ENCODE measurements at regions not wholly inside any gene's neighbourhood (a gene's known extent, or its start where the extent isn't known, plus 50 kb on each side); places are given as distances from the start of the nearest gene placed in this dataset.

DNA sequence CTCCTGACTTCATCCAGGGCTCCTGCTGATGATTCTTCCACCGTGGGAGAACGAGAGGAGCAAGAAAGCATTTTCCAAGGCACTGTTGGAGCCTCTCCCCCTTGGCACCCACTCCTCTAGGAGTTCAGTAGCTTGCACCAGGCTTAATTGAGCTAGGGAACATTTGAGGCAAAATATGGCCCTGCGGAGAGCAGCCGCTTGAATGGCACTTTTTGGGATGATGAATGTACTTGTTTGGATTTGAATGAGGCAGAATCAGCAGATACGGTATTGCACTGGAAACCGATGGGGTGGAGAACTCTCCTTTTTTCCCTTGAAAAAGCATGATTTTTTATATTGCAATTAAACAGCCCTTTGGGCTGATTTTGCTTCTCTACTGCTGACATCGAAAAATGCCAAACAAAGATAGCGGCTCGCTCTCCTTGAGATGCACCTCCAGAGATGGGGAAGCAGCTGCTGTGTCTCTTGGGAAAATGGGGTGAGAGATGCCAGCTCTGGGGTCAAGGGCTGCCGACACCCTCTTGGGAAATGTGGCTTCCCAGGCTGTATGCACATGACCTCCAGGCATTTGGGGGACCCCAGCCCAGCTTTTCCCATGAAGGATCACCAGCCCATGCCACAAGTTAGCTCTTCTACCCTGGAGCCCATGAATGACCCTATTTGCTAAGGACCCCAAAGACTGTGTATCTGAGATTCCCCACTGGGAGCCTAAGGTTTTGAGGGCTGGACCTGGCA is 55.4 kb upstream of the LRP8 start:
- DNase-seq (ENCODE audit: low spot score in 2 of 2) = no peak
- 85 to 87% methylated on average over 10 of the region's 10 CpGs for WGBS, 2 donors
- no peak overlapping the region for H3K4me3 ChIP-seq (ENCODE audit: low read depth, poor library complexity, severe bottlenecking)
- TF ChIP-seq POLR2A (IDR thresholded peaks at IDR 0.05) = no peak
- TF ChIP-seq, protein P1, sequence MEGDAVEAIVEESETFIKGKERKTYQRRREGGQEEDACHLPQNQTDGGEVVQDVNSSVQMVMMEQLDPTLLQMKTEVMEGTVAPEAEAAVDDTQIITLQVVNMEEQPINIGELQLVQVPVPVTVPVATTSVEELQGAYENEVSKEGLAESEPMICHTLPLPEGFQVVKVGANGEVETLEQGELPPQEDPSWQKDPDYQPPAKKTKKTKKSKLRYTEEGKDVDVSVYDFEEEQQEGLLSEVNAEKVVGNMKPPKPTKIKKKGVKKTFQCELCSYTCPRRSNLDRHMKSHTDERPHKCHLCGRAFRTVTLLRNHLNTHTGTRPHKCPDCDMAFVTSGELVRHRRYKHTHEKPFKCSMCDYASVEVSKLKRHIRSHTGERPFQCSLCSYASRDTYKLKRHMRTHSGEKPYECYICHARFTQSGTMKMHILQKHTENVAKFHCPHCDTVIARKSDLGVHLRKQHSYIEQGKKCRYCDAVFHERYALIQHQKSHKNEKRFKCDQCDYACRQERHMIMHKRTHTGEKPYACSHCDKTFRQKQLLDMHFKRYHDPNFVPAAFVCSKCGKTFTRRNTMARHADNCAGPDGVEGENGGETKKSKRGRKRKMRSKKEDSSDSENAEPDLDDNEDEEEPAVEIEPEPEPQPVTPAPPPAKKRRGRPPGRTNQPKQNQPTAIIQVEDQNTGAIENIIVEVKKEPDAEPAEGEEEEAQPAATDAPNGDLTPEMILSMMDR (IDR thresholded peaks at IDR 0.05) = no peak
- intact Hi-C loops (cut with DNase I; ENCODE audit: low total_unique reads) = no loop called here

DNA sequence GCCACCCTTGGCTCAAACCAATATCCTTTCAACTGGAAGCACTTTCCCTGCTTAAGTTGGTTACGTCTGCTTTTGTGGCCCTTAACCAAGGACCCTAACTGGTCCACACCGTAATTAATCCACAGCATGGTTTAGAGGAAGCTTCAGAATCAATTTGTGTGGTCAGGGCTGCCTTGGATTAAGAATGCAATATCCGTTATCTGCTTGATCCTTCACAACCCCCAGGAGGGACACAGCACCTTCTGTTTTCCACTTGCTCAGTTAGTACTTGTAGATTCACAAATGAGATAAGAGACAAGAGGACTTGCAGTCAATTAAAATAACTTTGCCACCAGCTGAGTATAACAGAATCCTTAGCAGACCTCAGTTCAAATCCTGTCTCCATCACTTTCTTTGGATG is 56.9 kb upstream of the LRP8 start:
- intact Hi-C loops (cut with DNase I; ENCODE audit: low total_unique reads) = no loop called here
- DNase-seq (ENCODE audit: low spot score in 2 of 2) = no peak
- WGBS, 2 donors = 89 to 90% methylated on average over 3 of the region's 3 CpGs
- H3K4me3 ChIP-seq (ENCODE audit: low read depth, poor library complexity, severe bottlenecking) = no peak overlapping the region
- TF ChIP-seq POLR2A (IDR thresholded peaks at IDR 0.05) = no peak
- TF ChIP-seq, protein P1 (IDR thresholded peaks at IDR 0.05) = no peak

DNA sequence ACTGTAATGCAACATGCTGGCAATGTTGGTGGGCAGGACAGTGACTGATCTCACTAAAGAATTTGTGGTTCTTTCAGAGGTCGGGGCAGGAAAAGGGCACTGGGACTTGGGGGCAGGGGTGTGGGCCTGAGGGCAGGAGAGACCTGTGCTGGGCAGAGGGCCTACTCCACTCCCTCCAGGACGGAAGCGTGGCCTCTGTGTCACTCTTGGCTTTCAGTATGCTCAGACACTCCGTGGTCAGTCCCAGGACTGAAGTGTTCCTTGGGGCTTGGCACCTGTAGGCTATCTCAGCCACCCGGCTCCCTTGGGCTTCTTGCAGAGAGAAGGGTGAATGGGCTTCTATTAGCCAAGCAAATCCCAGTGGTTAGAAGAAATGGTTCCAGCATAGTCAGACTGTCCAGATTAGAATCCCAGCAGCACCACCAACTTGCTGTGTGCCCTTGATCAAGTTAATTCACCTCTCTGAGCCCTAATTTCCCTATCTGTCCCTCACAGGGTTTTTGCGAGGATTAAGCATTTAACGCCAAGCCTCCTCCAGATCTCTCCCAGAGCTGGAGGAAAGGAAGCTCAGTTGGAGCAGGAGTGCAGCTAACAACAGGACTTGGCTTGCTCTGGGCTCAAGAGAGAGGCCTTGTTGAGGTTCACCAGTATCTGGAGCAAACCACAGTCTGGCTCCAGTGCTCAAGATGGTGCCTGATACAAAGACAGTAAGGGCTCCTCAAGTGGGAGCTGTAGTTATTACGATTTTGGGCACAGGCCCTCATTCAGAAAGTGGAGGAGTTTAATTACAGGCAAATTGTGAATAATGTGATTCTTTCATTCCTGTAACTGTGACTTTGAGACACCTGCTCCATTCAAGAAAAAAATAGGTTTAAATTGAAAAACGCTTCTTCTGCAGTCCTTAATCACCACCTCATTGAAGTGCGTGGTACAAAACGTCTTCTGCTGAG is 57.7 kb upstream of the LRP8 start:
- TF ChIP-seq POLR2A (IDR thresholded peaks at IDR 0.05) = no peak
- TF ChIP-seq, protein P1 (IDR thresholded peaks at IDR 0.05) = no peak
- WGBS, 2 donors = 70 to 79% methylated on average over 11 of the region's 11 CpGs
- intact Hi-C loops (cut with DNase I; ENCODE audit: low total_unique reads) = no loop called here
- DNase-seq (ENCODE audit: low spot score in 2 of 2) = no peak
- no peak overlapping the region for H3K4me3 ChIP-seq (ENCODE audit: low read depth, poor library complexity, severe bottlenecking)

DNA sequence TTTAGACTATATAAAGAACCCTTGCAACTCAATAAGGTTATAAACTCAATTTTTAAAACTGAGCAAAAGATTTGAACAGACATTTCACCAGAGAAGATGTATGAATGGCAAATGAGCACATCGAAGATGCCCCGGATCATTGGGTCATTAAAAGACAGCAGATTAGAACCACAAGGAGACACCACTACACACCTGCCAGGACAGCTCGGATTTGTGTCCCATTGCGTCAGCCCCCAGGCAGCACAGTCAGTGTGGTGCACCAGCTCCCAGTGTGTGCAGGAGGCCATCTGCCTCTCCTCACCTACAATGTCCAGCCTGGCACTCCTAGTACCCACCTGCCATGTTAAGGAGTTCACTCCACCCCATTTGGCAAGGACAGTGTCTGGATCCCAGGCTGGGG is 61.1 kb upstream of the LRP8 start:
- H3K4me3 ChIP-seq (ENCODE audit: low read depth, poor library complexity, severe bottlenecking) = no peak overlapping the region
- TF ChIP-seq, protein P1 (IDR thresholded peaks at IDR 0.05) = no peak
- no peak for TF ChIP-seq POLR2A (IDR thresholded peaks at IDR 0.05)
- 94 to 96% methylated on average over 4 of the region's 4 CpGs for WGBS, 2 donors

DNA sequence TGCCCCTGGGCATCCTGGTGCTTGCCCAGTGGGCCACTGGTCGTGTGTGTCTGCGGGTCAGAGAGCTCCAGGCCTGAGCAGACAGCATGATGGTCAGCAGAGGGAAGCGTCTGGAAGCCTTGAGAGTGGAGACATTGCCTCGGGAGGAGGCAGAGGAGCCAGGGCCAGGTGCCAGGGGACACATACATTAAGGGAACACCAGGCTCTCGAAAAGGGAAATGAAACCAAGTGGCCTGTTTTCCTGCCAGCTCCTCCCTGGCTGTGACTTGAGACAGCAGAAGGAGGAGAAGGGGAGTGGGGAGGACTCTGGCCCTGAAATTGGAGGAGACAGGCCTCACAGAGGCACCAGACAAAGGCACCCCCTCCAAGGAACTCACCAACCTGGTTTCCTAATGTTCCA is 62.4 kb upstream of the LRP8 start:
- no peak overlapping the region for H3K4me3 ChIP-seq (ENCODE audit: low read depth, poor library complexity, severe bottlenecking)
- intact Hi-C loops (cut with DNase I; ENCODE audit: low total_unique reads) = no loop called here
- DNase-seq (ENCODE audit: low spot score in 2 of 2) = peak in 1 of 2 donors; percentile 44
- TF ChIP-seq, protein P1 (IDR thresholded peaks at IDR 0.05) = no peak
- no peak for TF ChIP-seq POLR2A (IDR thresholded peaks at IDR 0.05)
- 42 to 43% methylated on average over 5 of the region's 5 CpGs for WGBS, 2 donors

More for the DNA sequence above, 61.1 kb upstream of the LRP8 start:
- intact Hi-C loops (cut with DNase I; ENCODE audit: low total_unique reads) = no loop called here
- no peak for DNase-seq (ENCODE audit: low spot score in 2 of 2)
